ENCODE measurements at regions not wholly inside any gene's neighbourhood (a gene's known extent, or its start where the extent isn't known, plus 50 kb on each side); places are given as distances from the start of the nearest gene placed in this dataset.

DNA sequence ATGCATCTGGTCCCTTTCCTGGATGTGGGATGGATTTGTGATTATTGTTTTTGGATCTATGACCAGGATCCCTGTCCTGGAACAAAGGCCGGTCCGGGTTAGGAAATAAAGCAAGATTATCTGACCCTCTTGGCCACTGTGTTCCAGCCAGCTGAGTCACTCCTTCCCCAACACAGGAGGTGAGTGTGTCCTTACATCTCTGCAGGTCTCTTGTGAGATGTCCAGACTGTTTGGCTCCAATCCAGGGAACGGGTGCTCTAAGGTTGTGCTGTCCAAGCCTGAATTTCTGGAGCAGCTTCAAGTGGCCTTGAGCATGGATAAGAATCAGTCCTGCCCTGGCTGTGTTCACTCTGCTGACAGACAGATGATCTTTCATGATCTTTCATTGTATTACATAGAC is 136.5 kb upstream of the CCL2 start:
- POLR2A ChIA-PET: no interaction called here
- Mint-ChIP-seq H3K36me3 (no peaks in the 10 kb centered on the region), H3K9me3 (no peaks in the 10 kb centered on the region), H3K27ac (no peak overlapping the region), H3K4me1 (ENCODE audit: low read depth) (no peaks in the 10 kb centered on the region), H3K4me3 (no peak overlapping the region), H3K27me3 (peaks cover 21% of the 10 kb centered on the region)
- CTCF ChIA-PET: no interaction called here
- intact Hi-C loops (cut with micrococcal nuclease): no loop called here
- DNase-seq: no peak

DNA sequence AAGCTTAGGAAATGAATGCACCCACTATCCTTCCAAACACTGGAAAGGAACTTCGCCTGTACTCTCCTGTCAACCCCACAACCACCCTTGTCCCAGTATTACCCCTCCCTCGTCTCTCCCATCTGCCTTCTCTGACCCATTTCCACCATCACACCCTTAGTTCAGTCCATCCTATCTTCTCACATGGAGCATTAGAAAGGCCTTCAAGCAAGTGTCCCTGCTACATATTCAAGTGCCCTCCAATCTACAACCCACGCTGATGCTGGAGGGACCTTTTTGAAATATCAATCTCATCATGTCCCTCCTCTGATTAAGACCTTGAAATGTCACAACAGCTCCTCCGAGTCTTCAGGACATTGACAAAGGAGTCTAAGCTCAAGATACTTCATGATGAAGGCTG is 133.8 kb upstream of the CCL2 start:
- Mint-ChIP-seq H3K4me1 (ENCODE audit: low read depth) (no peaks in the 10 kb centered on the region), H3K27me3 (peaks cover 19% of the 10 kb centered on the region), H3K36me3 (no peaks in the 10 kb centered on the region), H3K4me3 (no peak overlapping the region), H3K27ac (no peak overlapping the region), H3K9me3 (no peaks in the 10 kb centered on the region)
- ChIA-PET CTCF (no interaction called here), POLR2A (no interaction called here)
- no peak for DNase-seq
- intact Hi-C loops (cut with micrococcal nuclease): no loop called here

DNA sequence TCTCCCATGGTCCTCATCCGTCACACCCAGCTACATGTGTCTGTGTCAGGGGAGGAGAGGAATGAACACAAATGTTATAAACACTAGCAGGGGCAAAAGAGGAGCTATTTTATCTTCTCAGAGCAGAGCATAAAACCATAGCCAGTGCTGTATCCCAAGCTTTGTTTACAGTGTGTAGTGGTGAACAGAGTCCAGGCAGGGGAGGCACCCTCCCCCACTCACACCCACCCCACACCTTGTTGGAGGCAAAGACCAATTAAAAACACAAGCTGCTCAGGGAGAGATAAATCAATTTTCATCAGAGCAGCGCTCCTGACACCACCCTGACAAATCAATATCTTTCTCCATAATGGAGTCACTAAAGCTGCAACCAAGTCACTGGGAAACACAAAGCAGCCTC is 132.6 kb upstream of the CCL2 start:
- no peak overlapping the region for H3K4me3 Mint-ChIP-seq
- H3K4me1 Mint-ChIP-seq (ENCODE audit: low read depth): no peaks in the 10 kb centered on the region
- CTCF ChIA-PET: interaction anchor here (1.2 kb wide), 1 partner anchor 13 kb away, joined by 3 read pairs; no protein-coding TSS in a partner anchor
- H3K27ac Mint-ChIP-seq: no peak overlapping the region
- intact Hi-C loops (cut with micrococcal nuclease): no loop called here
- POLR2A ChIA-PET: no interaction called here
- no peak for DNase-seq
- peaks cover 21% of the 10 kb centered on the region for H3K27me3 Mint-ChIP-seq
- H3K9me3 Mint-ChIP-seq: no peaks in the 10 kb centered on the region
- H3K36me3 Mint-ChIP-seq: no peaks in the 10 kb centered on the region

DNA sequence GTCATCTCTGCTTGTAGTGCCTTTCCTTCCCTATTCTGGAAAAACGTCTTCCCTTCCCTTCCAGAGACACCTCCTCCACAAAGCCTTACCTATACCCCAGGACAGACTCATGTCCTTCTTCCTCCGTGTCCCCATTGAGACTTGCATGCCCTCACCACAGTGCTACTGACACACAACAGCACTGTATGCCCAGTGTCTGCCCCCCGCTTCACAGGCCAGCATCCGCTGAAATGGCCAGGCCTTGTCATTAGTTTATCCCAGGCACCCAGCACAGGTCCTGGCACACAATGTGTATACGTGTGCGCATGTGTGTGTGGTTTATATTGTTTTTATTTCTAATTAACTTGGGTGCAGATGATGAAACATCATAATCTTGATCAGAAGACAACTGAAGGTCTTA is 130.1 kb upstream of the CCL2 start:
- POLR2A ChIA-PET: no interaction called here

DNA sequence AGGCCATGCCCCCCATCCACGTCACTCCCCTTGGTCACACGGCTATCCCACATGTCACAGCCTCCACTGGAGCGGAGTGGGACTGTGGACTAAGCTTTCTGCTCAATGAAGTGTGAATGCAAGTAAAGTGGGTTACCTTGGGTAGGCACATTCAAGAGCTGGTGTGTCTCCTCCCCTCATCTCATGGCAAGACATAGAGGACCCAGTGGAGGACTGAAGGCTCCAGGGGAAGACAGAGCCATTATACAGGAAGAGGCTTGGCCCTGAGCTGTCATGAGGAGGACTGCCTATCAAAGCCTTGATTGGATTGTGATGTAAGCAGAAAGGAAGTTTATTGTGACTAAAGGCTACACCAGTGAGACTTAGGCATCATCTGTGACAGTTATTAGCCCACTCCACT is 129.2 kb upstream of the CCL2 start:
- H3K9me3 Mint-ChIP-seq: no peaks in the 10 kb centered on the region
- H3K27ac Mint-ChIP-seq: no peak overlapping the region
- no peaks in the 10 kb centered on the region for H3K36me3 Mint-ChIP-seq
- DNase-seq: no peak
- H3K27me3 Mint-ChIP-seq: peaks cover 19% of the 10 kb centered on the region
- intact Hi-C loops (cut with micrococcal nuclease): no loop called here
- ChIA-PET POLR2A (no interaction called here), CTCF (no interaction called here)
- H3K4me3 Mint-ChIP-seq: no peak overlapping the region
- H3K4me1 Mint-ChIP-seq (ENCODE audit: low read depth): no peaks in the 10 kb centered on the region

More for the DNA sequence above, 130.1 kb upstream of the CCL2 start:
- H3K27ac Mint-ChIP-seq: no peak overlapping the region
- no peaks in the 10 kb centered on the region for H3K36me3 Mint-ChIP-seq
- H3K4me3 Mint-ChIP-seq: no peak overlapping the region
- no peak for DNase-seq
- intact Hi-C loops (cut with micrococcal nuclease): no loop called here
- CTCF ChIA-PET: no interaction called here
- peaks cover 17% of the 10 kb centered on the region for H3K27me3 Mint-ChIP-seq
- no peaks in the 10 kb centered on the region for H3K4me1 Mint-ChIP-seq (ENCODE audit: low read depth)
- H3K9me3 Mint-ChIP-seq: no peaks in the 10 kb centered on the region

DNA sequence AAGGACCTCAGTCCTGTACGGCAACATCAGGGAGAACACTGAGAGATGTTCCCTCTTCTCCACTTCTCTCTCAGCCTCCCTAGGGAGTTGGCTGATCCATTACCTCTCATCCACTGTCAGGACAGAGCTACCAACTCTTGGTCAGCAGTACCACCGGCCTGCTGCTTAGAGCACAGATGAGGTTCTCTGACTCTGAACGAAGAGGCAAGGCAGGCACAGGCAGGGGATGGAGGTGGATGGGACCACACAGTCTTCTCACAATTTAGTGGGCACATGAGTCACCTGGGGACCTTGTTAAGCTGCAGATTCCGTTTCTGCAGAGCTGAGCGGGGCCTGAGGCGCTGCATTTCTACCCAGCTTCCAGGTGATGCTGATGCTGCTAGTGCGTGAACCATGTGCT is 128.6 kb upstream of the CCL2 start:
- ChIA-PET CTCF (no interaction called here), POLR2A (no interaction called here)
- no peak for DNase-seq
- Mint-ChIP-seq H3K27me3 (peaks cover 15% of the 10 kb centered on the region), H3K27ac (no peak overlapping the region), H3K36me3 (no peaks in the 10 kb centered on the region), H3K4me1 (ENCODE audit: low read depth) (no peaks in the 10 kb centered on the region), H3K9me3 (no peaks in the 10 kb centered on the region), H3K4me3 (no peak overlapping the region)
- intact Hi-C loops (cut with micrococcal nuclease): no loop called here

DNA sequence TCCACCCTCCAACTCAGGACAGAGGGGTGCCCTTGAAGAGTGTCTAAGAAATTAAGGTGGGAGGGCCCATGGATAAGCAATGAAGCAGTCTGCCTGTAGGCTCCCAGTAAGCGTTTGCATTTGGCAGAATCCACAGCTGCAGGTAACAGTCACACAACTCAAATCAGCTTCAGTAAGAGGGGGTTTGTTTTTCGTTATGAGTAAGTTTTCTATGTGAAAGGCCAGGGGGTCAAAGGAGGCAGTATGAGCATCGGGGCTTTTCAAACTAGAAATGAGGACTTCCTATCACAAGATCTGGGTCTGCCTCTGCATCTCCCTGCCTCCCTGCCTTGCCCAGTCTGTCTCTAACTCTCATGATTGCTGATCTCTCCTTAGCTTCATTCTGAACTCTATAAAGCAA is 128.1 kb upstream of the CCL2 start:
- no peaks in the 10 kb centered on the region for H3K9me3 Mint-ChIP-seq
- H3K4me1 Mint-ChIP-seq (ENCODE audit: low read depth): no peaks in the 10 kb centered on the region
- no peak for DNase-seq
- POLR2A ChIA-PET: no interaction called here
- intact Hi-C loops (cut with micrococcal nuclease): no loop called here
- H3K27me3 Mint-ChIP-seq: peaks cover 12% of the 10 kb centered on the region
- no peak overlapping the region for H3K27ac Mint-ChIP-seq
- no peaks in the 10 kb centered on the region for H3K36me3 Mint-ChIP-seq
- CTCF ChIA-PET: no interaction called here
- no peak overlapping the region for H3K4me3 Mint-ChIP-seq

DNA sequence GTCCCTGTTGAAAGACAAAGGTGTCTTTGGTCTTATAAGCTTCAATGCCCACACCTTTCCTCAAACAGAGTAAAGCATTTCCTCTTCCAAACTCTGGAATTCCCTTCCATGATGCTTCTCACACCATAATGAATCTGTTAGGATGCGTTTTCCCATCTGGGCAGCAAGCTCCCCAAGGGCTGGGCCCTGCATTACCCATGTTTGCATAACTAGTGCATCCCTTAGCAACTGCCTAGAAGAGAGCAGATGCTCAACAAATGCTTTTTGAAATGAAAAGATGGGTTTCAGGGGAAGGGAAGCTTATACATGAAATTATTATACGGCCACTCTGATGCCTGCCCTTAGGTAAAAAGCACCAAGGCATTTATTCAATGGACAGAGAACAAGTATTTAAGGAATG is 124.5 kb upstream of the CCL2 start:
- Mint-ChIP-seq H3K4me1 (ENCODE audit: low read depth) (no peaks in the 10 kb centered on the region), H3K36me3 (no peaks in the 10 kb centered on the region), H3K27me3 (peaks cover 7% of the 10 kb centered on the region), H3K9me3 (no peaks in the 10 kb centered on the region), H3K4me3 (no peak overlapping the region), H3K27ac (no peak overlapping the region)
- intact Hi-C loops (cut with micrococcal nuclease): no loop called here
- CTCF ChIA-PET: no interaction called here
- no peak for DNase-seq
- POLR2A ChIA-PET: no interaction called here

DNA sequence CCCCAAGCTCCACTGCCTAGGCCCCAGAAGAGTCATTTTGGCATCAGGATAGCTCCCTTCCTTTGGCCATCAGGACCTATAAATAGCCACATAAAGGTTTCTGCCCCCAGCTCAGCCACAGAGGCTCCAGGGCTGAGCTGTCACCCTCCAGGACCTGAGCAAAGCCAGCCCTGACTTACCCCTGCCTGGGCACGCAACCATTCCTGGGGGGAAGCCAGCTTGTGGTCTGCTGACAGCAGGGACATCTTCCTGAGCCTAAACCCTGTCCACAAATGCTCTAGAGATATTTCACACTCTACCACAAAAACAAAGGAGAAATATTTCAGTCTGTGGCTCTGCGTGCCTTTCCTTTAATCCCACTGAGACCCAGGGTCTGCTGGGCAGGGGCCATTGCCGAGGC is 123.7 kb upstream of the CCL2 start:
- intact Hi-C loops (cut with micrococcal nuclease): no loop called here
- H3K9me3 Mint-ChIP-seq: no peaks in the 10 kb centered on the region
- no peak overlapping the region for H3K27ac Mint-ChIP-seq
- H3K4me3 Mint-ChIP-seq: no peak overlapping the region
- no peaks in the 10 kb centered on the region for H3K4me1 Mint-ChIP-seq (ENCODE audit: low read depth)
- peaks cover 7% of the 10 kb centered on the region for H3K27me3 Mint-ChIP-seq
- ChIA-PET POLR2A (no interaction called here), CTCF (no interaction called here)
- no peak for DNase-seq
- H3K36me3 Mint-ChIP-seq: no peaks in the 10 kb centered on the region

DNA sequence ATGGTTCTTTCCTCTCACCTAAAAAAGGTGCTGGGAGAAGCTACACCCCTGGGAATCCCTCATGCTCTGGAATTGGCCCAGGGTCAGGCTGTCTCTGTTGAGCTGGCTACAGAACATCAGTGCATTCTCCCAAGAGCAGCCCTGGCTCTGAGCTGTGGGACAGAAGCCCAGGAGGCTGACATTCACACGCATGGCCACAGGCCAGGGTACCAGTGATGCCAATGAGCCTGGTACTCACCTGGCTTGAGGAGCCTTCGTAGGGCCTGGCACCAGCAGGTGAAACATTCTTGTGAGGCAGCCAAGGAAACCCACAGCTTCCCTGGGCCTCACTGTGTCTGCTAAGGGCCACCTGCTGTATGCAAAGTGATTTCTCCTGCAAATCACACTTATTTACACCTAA is 121.7 kb upstream of the CCL2 start:
- Mint-ChIP-seq H3K27ac (no peak overlapping the region), H3K9me3 (no peaks in the 10 kb centered on the region), H3K36me3 (no peaks in the 10 kb centered on the region), H3K4me3 (no peak overlapping the region), H3K4me1 (ENCODE audit: low read depth) (no peaks in the 10 kb centered on the region), H3K27me3 (peaks cover 9% of the 10 kb centered on the region)
- no peak for DNase-seq
- intact Hi-C loops (cut with micrococcal nuclease): no loop called here
- POLR2A ChIA-PET: no interaction called here
- CTCF ChIA-PET: no interaction called here

DNA sequence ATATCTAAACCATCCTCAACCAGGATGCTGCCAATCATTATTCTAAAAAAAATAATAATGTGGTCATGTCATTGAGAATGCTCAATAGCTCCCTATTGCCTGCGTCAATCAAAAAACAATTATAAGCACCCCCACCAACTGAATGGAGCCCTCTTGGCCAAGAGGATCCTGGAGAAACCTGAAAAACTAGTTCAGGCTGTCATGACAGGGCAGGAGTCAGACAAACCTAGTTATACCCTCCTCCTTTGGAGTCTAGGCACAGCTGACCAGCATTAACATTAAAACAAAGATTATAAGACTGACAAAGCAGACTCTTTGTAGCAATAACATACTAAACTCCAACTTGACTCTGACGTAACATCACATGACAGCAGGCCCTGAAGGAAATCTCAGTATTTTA is 119.2 kb upstream of the CCL2 start:
- Mint-ChIP-seq H3K4me3 (no peak overlapping the region), H3K36me3 (no peaks in the 10 kb centered on the region), H3K27me3 (peaks cover 11% of the 10 kb centered on the region), H3K27ac (no peak overlapping the region), H3K4me1 (ENCODE audit: low read depth) (no peaks in the 10 kb centered on the region), H3K9me3 (no peaks in the 10 kb centered on the region)
- intact Hi-C loops (cut with micrococcal nuclease): no loop called here
- DNase-seq: no peak
- ChIA-PET POLR2A (no interaction called here), CTCF (interaction anchor here (0.8 kb wide), 1 partner anchor 13 kb away, joined by 3 read pairs; no protein-coding TSS in a partner anchor)

DNA sequence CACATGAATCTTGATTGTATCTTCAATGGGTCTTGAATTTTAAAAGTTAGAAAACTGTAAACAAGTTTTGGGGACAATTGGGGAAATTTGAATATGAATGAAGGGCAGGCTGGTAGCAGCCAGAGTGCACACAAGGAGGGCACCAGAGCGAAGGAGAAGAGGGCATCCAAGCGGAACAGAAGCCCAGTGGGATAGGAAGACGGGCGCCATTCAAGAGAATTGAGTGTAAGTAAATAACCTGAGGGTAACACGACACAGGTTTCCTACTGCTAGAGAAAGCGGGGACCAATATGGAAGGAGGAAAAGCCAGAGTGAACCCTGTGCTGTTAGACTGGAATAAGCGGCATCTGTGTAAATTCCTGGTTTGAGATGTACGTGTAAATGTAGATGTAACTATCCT is 115.1 kb upstream of the CCL2 start:
- CTCF ChIA-PET: interaction anchor here (1.6 kb wide), 1 partner anchor 361 kb away, joined by 5 read pairs; no protein-coding TSS in a partner anchor

DNA sequence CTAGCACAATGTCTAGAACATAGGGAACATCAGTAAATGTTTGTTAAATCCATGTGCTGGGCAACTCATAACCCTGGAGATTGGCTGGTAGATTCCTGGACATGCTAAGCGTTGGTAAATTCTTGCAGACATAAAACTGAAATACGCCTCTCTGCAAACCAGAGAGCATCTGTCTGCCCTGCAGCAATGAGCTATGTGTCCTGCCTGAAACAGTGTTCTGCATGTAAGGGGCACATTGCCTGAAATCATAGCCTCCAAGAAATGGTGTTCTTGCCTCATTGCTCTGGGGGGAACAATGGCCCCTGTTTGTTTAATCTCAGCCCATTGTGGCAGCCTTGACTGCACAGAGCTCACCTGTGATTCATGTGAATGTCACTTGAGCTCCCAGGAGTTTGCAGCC is 113.5 kb upstream of the CCL2 start:
- CTCF ChIA-PET: interaction anchor here (1.6 kb wide), 1 partner anchor 362 kb away, joined by 5 read pairs; no protein-coding TSS in a partner anchor
- peaks cover 10% of the 10 kb centered on the region for H3K27me3 Mint-ChIP-seq
- intact Hi-C loops (cut with micrococcal nuclease): no loop called here

More for the DNA sequence above, 115.1 kb upstream of the CCL2 start:
- Mint-ChIP-seq H3K4me3 (no peak overlapping the region), H3K4me1 (ENCODE audit: low read depth) (no peaks in the 10 kb centered on the region), H3K9me3 (no peaks in the 10 kb centered on the region), H3K27ac (no peak overlapping the region), H3K36me3 (no peaks in the 10 kb centered on the region), H3K27me3 (peaks cover 8% of the 10 kb centered on the region)
- DNase-seq: no peak
- POLR2A ChIA-PET: no interaction called here
- intact Hi-C loops (cut with micrococcal nuclease): no loop called here

DNA sequence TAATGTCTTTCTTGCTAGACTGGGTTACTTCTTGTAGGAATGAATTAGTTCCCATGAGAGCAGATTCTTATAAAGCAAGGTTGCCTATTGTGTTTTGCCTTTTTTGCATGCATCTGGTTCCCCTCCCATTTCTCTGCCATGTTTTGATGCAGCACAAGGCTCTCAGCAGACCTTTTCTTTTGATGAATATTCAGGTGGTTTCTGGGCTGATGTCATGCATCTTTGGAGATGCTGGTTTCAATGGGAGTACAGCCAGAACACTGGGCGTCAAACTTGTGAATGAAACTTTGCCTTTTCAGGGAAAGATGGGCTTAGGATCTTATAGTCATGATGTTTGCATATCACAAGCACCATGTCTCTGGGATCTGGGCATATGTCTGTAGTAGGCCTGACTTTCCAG is 111.7 kb upstream of the CCL2 start:
- DNase-seq: no peak
- ChIA-PET POLR2A (no interaction called here), CTCF (interaction anchor here (4.8 kb wide), 1 partner anchor 363 kb away, joined by 55 read pairs; no protein-coding TSS in a partner anchor)
- Mint-ChIP-seq H3K27ac (no peak overlapping the region), H3K27me3 (peaks cover 5% of the 10 kb centered on the region), H3K9me3 (no peaks in the 10 kb centered on the region), H3K4me3 (no peak overlapping the region), H3K36me3 (no peaks in the 10 kb centered on the region), H3K4me1 (ENCODE audit: low read depth) (no peaks in the 10 kb centered on the region)
- intact Hi-C loops (cut with micrococcal nuclease): no loop called here

More for the DNA sequence above, 113.5 kb upstream of the CCL2 start:
- Mint-ChIP-seq H3K36me3 (no peaks in the 10 kb centered on the region), H3K9me3 (no peaks in the 10 kb centered on the region), H3K27ac (no peak overlapping the region), H3K4me1 (ENCODE audit: low read depth) (no peaks in the 10 kb centered on the region), H3K4me3 (no peak overlapping the region)
- POLR2A ChIA-PET: no interaction called here
- DNase-seq: no peak

Measured in activated CD4-positive, alpha-beta memory T cell treated with anti-CD3 and anti-CD28 coated beads for 36 hours (primary cell).